ENCODE measurements at regions not wholly inside any gene's neighbourhood (a gene's known extent, or its start where the extent isn't known, plus 50 kb on each side); places are given as distances from the start of the nearest gene placed in this dataset.
"Not testable (repeated sequence)": the region's sequence is repeated elsewhere in the genome, so short reads cannot be mapped to it uniquely, and the experiment has no call there.

GRCh38 chr5:102099083-102099482 is 197.0 kb downstream of the SLCO4C1 start:
- TF ChIP-seq, protein P1, sequence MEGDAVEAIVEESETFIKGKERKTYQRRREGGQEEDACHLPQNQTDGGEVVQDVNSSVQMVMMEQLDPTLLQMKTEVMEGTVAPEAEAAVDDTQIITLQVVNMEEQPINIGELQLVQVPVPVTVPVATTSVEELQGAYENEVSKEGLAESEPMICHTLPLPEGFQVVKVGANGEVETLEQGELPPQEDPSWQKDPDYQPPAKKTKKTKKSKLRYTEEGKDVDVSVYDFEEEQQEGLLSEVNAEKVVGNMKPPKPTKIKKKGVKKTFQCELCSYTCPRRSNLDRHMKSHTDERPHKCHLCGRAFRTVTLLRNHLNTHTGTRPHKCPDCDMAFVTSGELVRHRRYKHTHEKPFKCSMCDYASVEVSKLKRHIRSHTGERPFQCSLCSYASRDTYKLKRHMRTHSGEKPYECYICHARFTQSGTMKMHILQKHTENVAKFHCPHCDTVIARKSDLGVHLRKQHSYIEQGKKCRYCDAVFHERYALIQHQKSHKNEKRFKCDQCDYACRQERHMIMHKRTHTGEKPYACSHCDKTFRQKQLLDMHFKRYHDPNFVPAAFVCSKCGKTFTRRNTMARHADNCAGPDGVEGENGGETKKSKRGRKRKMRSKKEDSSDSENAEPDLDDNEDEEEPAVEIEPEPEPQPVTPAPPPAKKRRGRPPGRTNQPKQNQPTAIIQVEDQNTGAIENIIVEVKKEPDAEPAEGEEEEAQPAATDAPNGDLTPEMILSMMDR (IDR thresholded peaks at IDR 0.05), result not testable (repeated sequence)
- not testable (repeated sequence) for TF ChIP-seq EP300 (IDR thresholded peaks at IDR 0.05)
